Mesendoderm (in vitro differentiated cells): ENCODE measurements at regions not wholly inside any gene's neighbourhood (a gene's known extent, or its start where the extent isn't known, plus 50 kb on each side); places are given as distances from the start of the nearest gene placed in this dataset.

Experiments
- DNase-seq: peaks from one replicate; pipeline ENCODE4 v3.0.0; 2013
- H2AK5ac ChIP-seq: 2 replicates; pipeline ENCODE4 v1.6.1; 2013; ENCODE audit warnings: low read length, inconsistent platforms
- H2BK120ac ChIP-seq: 2 replicates; pipeline ENCODE4 v1.6.1; 2013; ENCODE audit warnings: low read depth, mild to moderate bottlenecking, low read length, moderate library complexity, mixed read lengths
- H2BK15ac ChIP-seq: replicated peaks from 2 replicates; pipeline ENCODE4 v1.6.1; 2013; ENCODE audit warnings: low read depth, mild to moderate bottlenecking, moderate library complexity
- H2BK5ac ChIP-seq: 2 replicates; pipeline ENCODE4 v1.6.1; 2013; ENCODE audit warnings: low read length, inconsistent platforms
- H3K18ac ChIP-seq: 2 replicates; pipeline ENCODE4 v1.6.1; 2013; ENCODE audit warnings: mild to moderate bottlenecking, low read length, mixed read lengths
- H3K23ac ChIP-seq: one replicate; pipeline ENCODE4 v1.6.1; 2013; ENCODE audit warnings: low read length
- H3K27ac ChIP-seq: 2 replicates; pipeline ENCODE4 v1.5.1; 2013; ENCODE audit warnings: low read depth, mild to moderate bottlenecking, inconsistent platforms, low read length, moderate library complexity
- H3K27me3 ChIP-seq: 2 replicates; pipeline ENCODE4 v1.6.1; 2013; ENCODE audit warnings: low read length, control low read depth, mild to moderate bottlenecking, inconsistent platforms; ENCODE audit not compliant: insufficient read depth, poor library complexity
- H3K36me3 ChIP-seq: 2 replicates; pipeline ENCODE4 v1.6.1; 2013; ENCODE audit warnings: low read length, inconsistent platforms; ENCODE audit not compliant: control insufficient read depth, insufficient read depth
- H3K4ac ChIP-seq: one replicate; pipeline ENCODE4 v1.6.1; 2013; ENCODE audit warnings: low read depth, mild to moderate bottlenecking, low read length, moderate library complexity
- H3K4me1 ChIP-seq: 2 replicates; pipeline ENCODE4 v1.6.1; 2013; ENCODE audit warnings: low read depth, low read length, inconsistent platforms; ENCODE audit not compliant: control insufficient read depth
- H3K4me2 ChIP-seq: 2 replicates; pipeline ENCODE4 v1.6.1; 2013; ENCODE audit warnings: low read length
- H3K4me3 ChIP-seq: 2 replicates; pipeline ENCODE4 v1.5.1; 2013; ENCODE audit warnings: mild to moderate bottlenecking, low read length
- H3K56ac ChIP-seq: one replicate; pipeline ENCODE4 v1.6.1; 2013; ENCODE audit warnings: low read length
- H3K79me1 ChIP-seq: 2 replicates; pipeline ENCODE4 v1.6.1; 2013; ENCODE audit warnings: low read length, inconsistent platforms
- H3K79me2 ChIP-seq: 2 replicates; pipeline ENCODE4 v1.6.1; 2013; ENCODE audit warnings: mild to moderate bottlenecking, low read length; ENCODE audit not compliant: control insufficient read depth, insufficient read depth
- H3K9ac ChIP-seq: 2 replicates; pipeline ENCODE4 v1.6.1; 2013; ENCODE audit warnings: low read length, inconsistent platforms
- H4K5ac ChIP-seq: one replicate; pipeline ENCODE4 v1.6.1; 2013; ENCODE audit warnings: low read length
- H4K8ac ChIP-seq: one replicate; pipeline ENCODE4 v1.6.1; 2013; ENCODE audit warnings: low read depth, mild to moderate bottlenecking, control low read depth, low read length, moderate library complexity
- WGBS: extraction: QIAGEN DNeasy Blood & Tissue Kit; methylation state at CpG from one replicate; pipeline ENCODE4 v1.1.7; 2013; ENCODE audit warnings: low lambda C conversion rate, missing lambda C conversion rate; ENCODE audit not compliant: insufficient coverage; ENCODE audit errors: extremely low coverage; 5-methylcytosine and 5-hydroxymethylcytosine counted together

- H4K5ac ChIP-seq, result no peak overlapping the region
- no peaks in the 10 kb centered on the region for H3K4me1 ChIP-seq
- H3K9ac ChIP-seq, result no peak overlapping the region
- no peak overlapping the region for H3K4me3 ChIP-seq
- H3K18ac ChIP-seq, result no peak overlapping the region
- H3K4ac ChIP-seq, result no peak overlapping the region
- H3K79me1 ChIP-seq, result no peaks in the 10 kb centered on the region
- H3K27ac ChIP-seq, result no peak overlapping the region
- no peak overlapping the region for H2BK120ac ChIP-seq
- no peak overlapping the region for H2BK15ac ChIP-seq
- H3K23ac ChIP-seq, result no peak overlapping the region
- no peak for DNase-seq
- no peaks in the 10 kb centered on the region for H3K79me2 ChIP-seq
- no peaks in the 10 kb centered on the region for H3K36me3 ChIP-seq
- no peak overlapping the region for H3K56ac ChIP-seq
- no peak overlapping the region for H2AK5ac ChIP-seq
- H3K4me2 ChIP-seq, result no peak overlapping the region
- H2BK5ac ChIP-seq, result no peak overlapping the region
- no peak overlapping the region for H4K8ac ChIP-seq
- no peaks in the 10 kb centered on the region for H3K27me3 ChIP-seq
- WGBS, result no CpG with 5 or more reads among the region's 3 CpGs
These were observed 169.3 kb upstream of the E2F8 start for GRCh38 chr11:19410032-19410431.

GRCh38 chr11:19409307-19409706, 168.6 kb upstream of the E2F8 start:
- Histone ChIP-seq H3K9ac (no peak overlapping the region), H3K79me1 (no peaks in the 10 kb centered on the region), H3K4me1 (no peaks in the 10 kb centered on the region), H3K36me3 (no peaks in the 10 kb centered on the region), H3K27ac (no peak overlapping the region), H3K4me2 (no peak overlapping the region), H3K79me2 (no peaks in the 10 kb centered on the region), H3K4me3 (no peak overlapping the region), H2BK15ac (no peak overlapping the region), H3K4ac (no peak overlapping the region), H3K56ac (no peak overlapping the region), H4K8ac (no peak overlapping the region), H3K18ac (no peak overlapping the region), H4K5ac (no peak overlapping the region), H2BK120ac (no peak overlapping the region), H2BK5ac (no peak overlapping the region), H2AK5ac (no peak overlapping the region), H3K27me3 (no peaks in the 10 kb centered on the region), H3K23ac (no peak overlapping the region)
- DNase-seq, result no peak
- WGBS, result no CpG with 5 or more reads among the region's 3 CpGs

- Histone ChIP-seq H3K4me1 (no peaks in the 10 kb centered on the region), H3K9ac (no peak overlapping the region), H2BK5ac (no peak overlapping the region), H3K79me2 (no peaks in the 10 kb centered on the region), H3K4me2 (no peak overlapping the region), H2BK120ac (no peak overlapping the region), H3K4ac (no peak overlapping the region), H3K56ac (no peak overlapping the region), H3K36me3 (no peaks in the 10 kb centered on the region), H3K4me3 (no peak overlapping the region), H4K5ac (no peak overlapping the region), H3K23ac (no peak overlapping the region), H3K18ac (no peak overlapping the region), H2BK15ac (no peak overlapping the region), H4K8ac (no peak overlapping the region), H3K27me3 (no peaks in the 10 kb centered on the region), H3K27ac (no peak overlapping the region), H3K79me1 (no peaks in the 10 kb centered on the region), H2AK5ac (no peak overlapping the region)
- WGBS, result no CpG with 5 or more reads among the region's 17 CpGs
- no peak for DNase-seq
These were observed 167.0 kb upstream of the E2F8 start for GRCh38 chr11:19407677-19408270.

GRCh38 chr11:19405966-19406365, 165.2 kb upstream of the E2F8 start:
- Histone ChIP-seq H3K9ac (no peak overlapping the region), H3K4me2 (no peak overlapping the region), H3K79me2 (no peaks in the 10 kb centered on the region), H3K36me3 (no peaks in the 10 kb centered on the region), H2BK5ac (no peak overlapping the region), H4K5ac (no peak overlapping the region), H3K27ac (no peak overlapping the region), H2BK15ac (no peak overlapping the region), H4K8ac (no peak overlapping the region), H3K27me3 (no peaks in the 10 kb centered on the region), H3K4me3 (no peak overlapping the region), H2BK120ac (no peak overlapping the region), H3K18ac (no peak overlapping the region), H3K56ac (no peak overlapping the region), H2AK5ac (no peak overlapping the region), H3K4me1 (no peaks in the 10 kb centered on the region), H3K4ac (no peak overlapping the region), H3K23ac (no peak overlapping the region), H3K79me1 (no peaks in the 10 kb centered on the region)
- no CpG with 5 or more reads among the region's 4 CpGs for WGBS
- DNase-seq, result no peak

- Histone ChIP-seq H3K4me3 (no peak overlapping the region), H3K79me1 (no peaks in the 10 kb centered on the region), H3K9ac (no peak overlapping the region), H3K36me3 (no peaks in the 10 kb centered on the region), H2BK15ac (no peak overlapping the region), H4K5ac (no peak overlapping the region), H3K27ac (no peak overlapping the region), H3K79me2 (no peaks in the 10 kb centered on the region), H3K4me2 (no peak overlapping the region), H3K18ac (no peak overlapping the region), H2AK5ac (no peak overlapping the region), H3K4me1 (no peaks in the 10 kb centered on the region), H3K56ac (no peak overlapping the region), H2BK120ac (no peak overlapping the region), H2BK5ac (no peak overlapping the region), H3K4ac (no peak overlapping the region), H3K27me3 (no peaks in the 10 kb centered on the region), H4K8ac (no peak overlapping the region), H3K23ac (no peak overlapping the region)
- no CpG with 5 or more reads among the region's 6 CpGs for WGBS
- DNase-seq, result no peak
These were observed 164.0 kb upstream of the E2F8 start for GRCh38 chr11:19404787-19405186.

- Histone ChIP-seq H3K27ac (no peak overlapping the region), H3K27me3 (no peaks in the 10 kb centered on the region), H4K8ac (no peak overlapping the region), H2BK5ac (no peak overlapping the region), H3K4me1 (no peaks in the 10 kb centered on the region), H2BK120ac (no peak overlapping the region), H2AK5ac (no peak overlapping the region), H2BK15ac (no peak overlapping the region), H3K4me2 (no peak overlapping the region), H3K79me1 (no peaks in the 10 kb centered on the region), H3K18ac (no peak overlapping the region), H3K4ac (no peak overlapping the region), H3K23ac (no peak overlapping the region), H3K36me3 (no peaks in the 10 kb centered on the region), H4K5ac (no peak overlapping the region), H3K56ac (no peak overlapping the region), H3K9ac (no peak overlapping the region), H3K79me2 (no peaks in the 10 kb centered on the region), H3K4me3 (no peak overlapping the region)
- DNase-seq, result no peak
- WGBS, result no CpG with 5 or more reads among the region's 7 CpGs
These were observed 162.6 kb upstream of the E2F8 start for GRCh38 chr11:19403196-19403895.
